ENCODE measurements at regions not wholly inside any gene's neighbourhood (a gene's known extent, or its start where the extent isn't known, plus 50 kb on each side); places are given as distances from the start of the nearest gene placed in this dataset.
"Not testable (repeated sequence)": the region's sequence is repeated elsewhere in the genome, so short reads cannot be mapped to it uniquely, and the experiment has no call there.

GRCh38 chr16:17002565-17002964, 468.2 kb downstream of the XYLT1 start:
- DNase-seq (ENCODE audit: low spot score): no peak

GRCh38 chr16:17005963-17006362, 464.8 kb downstream of the XYLT1 start:
- not testable (repeated sequence) for DNase-seq (ENCODE audit: low spot score)

GRCh38 chr16:17011712-17012111, 459.0 kb downstream of the XYLT1 start:
- no peak for DNase-seq (ENCODE audit: low spot score)

- no peak for DNase-seq (ENCODE audit: low spot score)
Observed at GRCh38 chr16:17013038-17013437, 457.7 kb downstream of the XYLT1 start.

- no peak for DNase-seq (ENCODE audit: low spot score)
Observed at GRCh38 chr16:17014484-17015121, 456.2 kb downstream of the XYLT1 start.

GRCh38 chr16:17015702-17016101, 455.1 kb downstream of the XYLT1 start:
- no peak for DNase-seq (ENCODE audit: low spot score)

- no peak for DNase-seq (ENCODE audit: low spot score)
Observed at GRCh38 chr16:17017442-17017841, 453.3 kb downstream of the XYLT1 start.

GRCh38 chr16:17018585-17018939, 452.2 kb downstream of the XYLT1 start:
- DNase-seq (ENCODE audit: low spot score): no peak

- DNase-seq (ENCODE audit: low spot score): no peak
Observed at GRCh38 chr16:17019366-17019765, 451.4 kb downstream of the XYLT1 start.

- no peak for DNase-seq (ENCODE audit: low spot score)
Observed at GRCh38 chr16:17023606-17024005, 447.2 kb downstream of the XYLT1 start.

- no peak for DNase-seq (ENCODE audit: low spot score)
Observed at GRCh38 chr16:17024514-17024913, 446.2 kb downstream of the XYLT1 start.

- DNase-seq (ENCODE audit: low spot score): no peak
Observed at GRCh38 chr16:17026600-17027242, 444.0 kb downstream of the XYLT1 start.

- DNase-seq (ENCODE audit: low spot score): no peak
Observed at GRCh38 chr16:17027488-17028129, 443.2 kb downstream of the XYLT1 start.

- no peak for DNase-seq (ENCODE audit: low spot score)
Observed at GRCh38 chr16:17029602-17030350, 441.0 kb downstream of the XYLT1 start.

- no peak for DNase-seq (ENCODE audit: low spot score)
Observed at GRCh38 chr16:17031484-17032268, 439.1 kb downstream of the XYLT1 start.

- no peak for DNase-seq (ENCODE audit: low spot score)
Observed at GRCh38 chr16:17032332-17032731, 438.4 kb downstream of the XYLT1 start.

- no peak for DNase-seq (ENCODE audit: low spot score)
Observed at GRCh38 chr16:17034477-17035252, 436.1 kb downstream of the XYLT1 start.

GRCh38 chr16:17037499-17037898, 433.3 kb downstream of the XYLT1 start:
- no peak for DNase-seq (ENCODE audit: low spot score)

- no peak for DNase-seq (ENCODE audit: low spot score)
Observed at GRCh38 chr16:17038415-17038814, 432.3 kb downstream of the XYLT1 start.

- not testable (repeated sequence) for DNase-seq (ENCODE audit: low spot score)
Observed at GRCh38 chr16:17049109-17049508, 421.7 kb downstream of the XYLT1 start.

GRCh38 chr16:17050468-17050867, 420.3 kb downstream of the XYLT1 start:
- no peak for DNase-seq (ENCODE audit: low spot score)

Measured in ecto neural progenitor cell (in vitro differentiated cells).